ENCODE measurements at regions not wholly inside any gene's neighbourhood (a gene's known extent, or its start where the extent isn't known, plus 50 kb on each side); places are given as distances from the start of the nearest gene placed in this dataset.
A peak's percentile ranks its signal among the peaks of the same experiment; 100 is the strongest.

- intact Hi-C loops (cut with DNase I; ENCODE audit: low total_unique reads) = no loop called here
- no peaks in the 10 kb centered on the region for H3K9me3 ChIP-seq
Measured at GRCh38 chr3:154783521-154783931, 296.6 kb upstream of the MME start.

GRCh38 chr3:154783061-154783460 is 297.1 kb upstream of the MME start:
- Histone ChIP-seq H3K9me3 (no peaks in the 10 kb centered on the region), H3K27ac (peak overlapping the region in 2 of 5 donors; percentile 25 to 47), H3K36me3 (no peaks in the 10 kb centered on the region), H3K27me3 (no peaks in the 10 kb centered on the region), H3K4me3 (no peak overlapping the region), H3K4me1 (no peaks in the 10 kb centered on the region)
- WGBS, 5 donors = 55 to 85% (median 71%) methylated on average over 3 of the region's 3 CpGs
- intact Hi-C loops (cut with DNase I; ENCODE audit: low total_unique reads) = no loop called here
- no peak for DNase-seq
- no peak for TF ChIP-seq CTCF (IDR thresholded peaks at IDR 0.05)
- TF ChIP-seq EP300 (IDR thresholded peaks at IDR 0.05) = no peak
- no peak for TF ChIP-seq POLR2AphosphoS5 (IDR thresholded peaks at IDR 0.05)
- TF ChIP-seq POLR2A (IDR thresholded peaks at IDR 0.05) = no peak

More at GRCh38 chr3:154783521-154783931, 296.6 kb upstream of the MME start:
- no peaks in the 10 kb centered on the region for H3K27me3 ChIP-seq
- 58 to 74% (median 68%) methylated on average over 4 of the region's 4 CpGs for WGBS, 5 donors
- H3K4me3 ChIP-seq = no peak overlapping the region
- no peak for DNase-seq
- TF ChIP-seq POLR2AphosphoS5 (IDR thresholded peaks at IDR 0.05) (no peak), CTCF (IDR thresholded peaks at IDR 0.05) (no peak), EP300 (IDR thresholded peaks at IDR 0.05) (no peak), POLR2A (IDR thresholded peaks at IDR 0.05) (no peak)
- no peaks in the 10 kb centered on the region for H3K4me1 ChIP-seq
- no peaks in the 10 kb centered on the region for H3K36me3 ChIP-seq
- peak overlapping the region in 2 of 5 donors; percentile 25 to 47 for H3K27ac ChIP-seq

GRCh38 chr3:154782151-154782550 is 298.0 kb upstream of the MME start:
- TF ChIP-seq POLR2A (IDR thresholded peaks at IDR 0.05) (no peak), POLR2AphosphoS5 (IDR thresholded peaks at IDR 0.05) (no peak), CTCF (IDR thresholded peaks at IDR 0.05) (no peak), EP300 (IDR thresholded peaks at IDR 0.05) (no peak)
- no peak for DNase-seq
- no peaks in the 10 kb centered on the region for H3K27me3 ChIP-seq
- 45 to 79% (median 60%) methylated on average over 2 of the region's 2 CpGs for WGBS, 5 donors
- no peak overlapping the region for H3K4me3 ChIP-seq
- H3K9me3 ChIP-seq = no peaks in the 10 kb centered on the region
- no peaks in the 10 kb centered on the region for H3K4me1 ChIP-seq
- no peak overlapping the region for H3K27ac ChIP-seq
- H3K36me3 ChIP-seq = no peaks in the 10 kb centered on the region
- intact Hi-C loops (cut with DNase I; ENCODE audit: low total_unique reads) = no loop called here

- H3K27ac ChIP-seq = no peak overlapping the region
- DNase-seq = no peak
- TF ChIP-seq POLR2AphosphoS5 (IDR thresholded peaks at IDR 0.05) (no peak), POLR2A (IDR thresholded peaks at IDR 0.05) (no peak), CTCF (IDR thresholded peaks at IDR 0.05) (no peak)
- H3K36me3 ChIP-seq = no peaks in the 10 kb centered on the region
- H3K27me3 ChIP-seq = no peaks in the 10 kb centered on the region
- no peaks in the 10 kb centered on the region for H3K4me1 ChIP-seq
- 68 to 79% (median 71%) methylated on average over 3 of the region's 3 CpGs for WGBS, 5 donors
- H3K9me3 ChIP-seq = no peaks in the 10 kb centered on the region
- intact Hi-C loops (cut with DNase I; ENCODE audit: low total_unique reads) = no loop called here
- H3K4me3 ChIP-seq = no peak overlapping the region
Measured at GRCh38 chr3:154781595-154781994, 298.5 kb upstream of the MME start.

All from stomach (tissue), 8 donors.